MV-4-11 (cell line): ENCODE measurements at regions not wholly inside any gene's neighbourhood (a gene's known extent, or its start where the extent isn't known, plus 50 kb on each side); places are given as distances from the start of the nearest gene placed in this dataset.
"Not testable (repeated sequence)": the region's sequence is repeated elsewhere in the genome, so short reads cannot be mapped to it uniquely, and the experiment has no call there.

Source experiments
- DNase-seq: peaks from one replicate; lab custom pipeline; 2025; lab: John Stamatoyannopoulos, UW

DNA sequence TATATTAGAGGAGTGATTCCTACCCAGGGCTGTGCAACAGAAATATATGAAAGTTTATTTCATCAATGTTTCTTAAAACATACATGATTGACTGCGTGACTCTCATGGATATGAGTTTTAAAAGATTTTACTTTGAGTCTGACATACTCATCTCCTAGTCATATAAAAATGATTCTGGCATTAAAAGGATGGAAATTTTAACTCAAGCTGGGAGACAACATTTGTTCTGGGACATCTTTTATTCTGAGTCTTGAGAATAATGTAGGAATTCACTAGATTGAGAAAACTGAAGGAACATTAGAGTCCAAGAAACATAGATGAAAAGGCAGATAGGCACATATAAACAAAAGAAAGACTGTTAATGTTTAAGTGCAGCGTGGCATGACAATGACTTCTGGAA lies 649.6 kb downstream of the SPRY1 start:
- DNase-seq, result no peak

DNA sequence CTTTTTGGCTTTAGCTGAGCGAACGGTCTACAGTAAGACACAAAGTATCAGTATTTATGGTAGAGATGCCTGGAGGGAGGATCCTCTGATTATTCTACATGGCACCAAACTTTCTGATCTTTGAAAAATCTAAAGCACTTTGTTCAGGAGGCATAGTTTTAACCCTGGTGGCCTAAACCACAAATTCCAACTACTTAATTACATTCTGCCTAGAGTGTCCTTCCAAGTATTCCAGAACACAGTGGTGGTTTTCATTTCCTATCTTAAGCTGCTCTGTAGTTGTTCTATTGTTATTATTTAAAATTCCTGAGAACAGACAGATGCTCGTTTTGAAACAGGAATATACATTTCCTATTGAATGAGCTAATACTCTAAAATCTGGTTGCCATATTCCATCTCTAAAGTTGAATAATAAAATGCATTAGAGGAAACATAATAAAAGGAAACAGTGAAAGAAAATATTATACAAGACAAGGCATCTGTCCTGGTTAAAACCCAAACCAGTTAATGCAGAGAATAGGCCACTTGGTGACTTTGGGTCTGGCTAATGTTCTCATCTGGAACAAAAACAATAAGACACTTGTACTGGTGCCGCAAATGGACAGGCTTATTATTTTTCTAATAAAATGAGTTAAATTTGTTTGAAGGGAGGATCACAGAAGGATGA lies 657.4 kb downstream of the SPRY1 start:
- DNase-seq, result no peak

DNA sequence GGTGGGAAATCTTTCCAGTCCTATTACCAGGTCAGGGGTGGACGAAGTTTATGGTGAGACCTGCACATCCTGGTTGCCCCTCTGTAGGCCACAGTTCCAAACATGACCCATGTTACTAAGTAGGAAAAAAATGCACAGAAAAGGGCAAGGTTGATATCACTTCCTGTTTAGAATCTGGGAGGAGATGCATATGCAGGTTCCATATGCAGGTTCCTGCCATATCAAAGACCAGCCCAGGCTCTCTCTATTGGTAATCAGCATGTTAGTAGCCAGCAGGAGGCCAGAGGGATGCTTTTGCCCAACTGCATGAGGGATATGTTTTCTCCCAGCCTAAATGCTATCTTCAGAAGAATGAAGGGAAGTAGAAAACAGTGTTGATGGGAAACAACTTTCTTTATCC lies 657.2 kb downstream of the ANKRD50 start:
- DNase-seq, result no peak

DNA sequence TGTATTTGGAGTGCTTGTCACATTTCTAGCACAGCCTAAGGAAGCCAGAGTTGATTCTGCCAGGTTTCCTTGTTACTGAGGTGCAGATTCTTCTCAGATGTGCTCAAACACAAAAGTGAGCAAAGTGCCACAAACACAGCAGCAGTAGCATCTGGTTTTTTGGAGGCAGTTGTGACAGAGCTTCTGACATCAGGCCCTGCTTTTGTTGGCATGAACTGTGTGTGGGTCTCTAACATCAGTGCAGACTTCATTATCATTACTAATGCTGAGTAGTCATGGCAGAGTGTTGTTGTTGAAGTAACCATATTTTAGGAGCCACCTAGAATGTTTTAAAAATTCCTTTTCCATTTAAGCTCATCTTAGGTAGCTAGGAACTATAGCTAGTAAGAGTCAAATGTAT lies 656.6 kb downstream of the ANKRD50 start:
- no peak for DNase-seq

DNA sequence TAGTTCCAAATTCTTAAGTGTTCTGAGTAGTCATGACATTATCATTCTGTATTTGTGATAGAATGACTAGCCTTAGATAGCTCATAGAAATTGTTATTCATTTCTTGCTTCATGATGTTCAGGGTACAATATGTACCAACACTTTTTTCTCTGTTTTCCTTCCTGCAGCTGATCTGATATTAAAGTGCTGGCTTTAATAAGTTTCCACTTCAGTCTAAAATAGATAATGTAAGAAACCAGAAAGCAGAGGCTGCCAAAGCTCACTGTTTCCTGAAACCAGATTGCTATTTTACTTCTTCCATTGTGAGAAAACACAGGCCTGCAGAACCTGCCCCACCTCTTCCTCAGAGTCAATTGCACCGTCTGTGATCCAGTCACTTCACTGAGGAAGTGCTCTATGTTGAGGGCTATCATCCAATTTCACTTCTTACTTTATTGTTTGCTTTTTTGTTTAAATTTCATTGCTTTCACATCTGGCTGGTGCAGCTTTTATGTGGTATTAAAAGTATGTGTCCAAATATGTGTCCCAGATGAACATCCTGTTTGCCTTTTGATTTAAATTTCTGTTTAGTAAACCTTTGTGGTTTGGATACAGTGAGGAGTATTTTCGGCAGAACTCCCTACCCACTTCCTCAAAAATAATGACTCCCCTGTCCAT lies 652.1 kb downstream of the ANKRD50 start:
- peak; percentile 78 for DNase-seq

DNA sequence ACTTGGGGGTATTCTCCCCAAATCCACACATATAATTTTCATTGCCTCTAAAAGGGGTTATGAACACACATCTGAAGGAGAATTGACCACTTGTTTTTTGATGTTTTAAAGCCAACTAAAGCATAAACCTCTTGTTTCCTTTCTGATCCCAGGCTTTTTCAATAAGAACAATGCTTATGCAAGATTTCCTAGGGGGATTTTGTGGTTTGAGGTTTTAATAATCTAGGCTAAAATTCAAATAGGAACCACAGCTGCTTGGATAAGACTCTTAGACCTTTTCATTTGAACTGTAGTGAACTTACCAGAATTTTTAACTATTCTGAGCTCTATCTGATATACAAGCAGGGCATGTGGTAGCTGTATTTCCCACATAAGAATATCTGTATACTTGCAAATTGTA lies 651.1 kb downstream of the ANKRD50 start:
- DNase-seq, result no peak

DNA sequence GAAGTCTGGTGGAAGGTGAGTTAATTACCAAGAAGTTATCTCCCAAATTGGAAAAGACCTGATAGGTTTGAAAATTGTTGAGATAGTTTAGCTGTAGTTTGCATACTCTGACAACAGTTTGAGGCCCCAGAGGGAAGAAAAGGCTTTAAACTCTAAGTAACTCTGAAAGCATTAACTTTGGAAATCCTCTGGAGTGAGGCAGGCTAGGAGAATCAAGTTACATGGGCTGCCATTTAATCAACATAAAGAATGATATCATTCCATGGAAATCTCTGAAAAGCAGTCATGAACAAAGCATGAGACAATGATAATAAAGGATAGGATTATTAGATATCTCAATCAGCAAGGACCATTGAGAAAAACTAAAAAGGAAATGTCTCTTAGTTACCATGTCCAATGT lies 647.1 kb downstream of the ANKRD50 start:
- DNase-seq, result no peak

DNA sequence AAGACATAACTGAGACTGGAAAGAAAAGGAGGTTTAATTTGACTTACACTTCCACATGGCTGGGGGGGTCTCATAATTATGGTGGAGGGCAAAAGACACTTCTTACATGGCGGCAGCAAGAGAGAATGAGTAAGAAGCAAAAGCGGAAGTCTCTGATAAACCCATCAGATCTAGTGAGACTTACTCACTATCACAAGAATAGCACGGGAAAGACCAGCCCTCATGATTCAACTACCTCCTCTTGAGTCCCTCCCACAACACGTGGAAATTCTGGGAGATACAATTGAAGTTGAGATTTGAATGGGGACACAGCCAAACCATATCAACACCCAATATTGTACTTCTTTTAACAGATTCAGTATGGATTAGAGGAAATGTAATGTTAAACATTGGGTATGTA lies 646.6 kb downstream of the ANKRD50 start:
- peak; percentile 69 for DNase-seq

DNA sequence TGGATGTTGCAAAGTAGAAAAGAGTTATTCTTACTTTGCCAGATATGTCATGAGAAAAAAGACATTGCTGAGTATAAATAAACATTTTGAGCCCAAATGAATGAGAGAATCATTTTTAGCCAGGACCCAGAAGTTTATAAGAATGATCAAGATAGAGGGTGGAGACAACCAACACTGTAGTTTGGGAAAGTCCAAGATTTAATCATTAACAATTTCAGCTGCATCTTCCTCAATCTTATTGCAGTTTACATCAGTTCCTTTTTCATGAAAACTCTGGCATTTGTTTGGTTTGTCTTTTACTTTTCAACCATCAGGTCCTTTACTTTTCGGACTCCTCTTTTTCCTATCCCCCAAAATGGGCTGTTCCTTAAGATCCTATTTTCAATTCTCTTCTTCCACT lies 645.9 kb downstream of the ANKRD50 start:
- DNase-seq, result no peak

DNA sequence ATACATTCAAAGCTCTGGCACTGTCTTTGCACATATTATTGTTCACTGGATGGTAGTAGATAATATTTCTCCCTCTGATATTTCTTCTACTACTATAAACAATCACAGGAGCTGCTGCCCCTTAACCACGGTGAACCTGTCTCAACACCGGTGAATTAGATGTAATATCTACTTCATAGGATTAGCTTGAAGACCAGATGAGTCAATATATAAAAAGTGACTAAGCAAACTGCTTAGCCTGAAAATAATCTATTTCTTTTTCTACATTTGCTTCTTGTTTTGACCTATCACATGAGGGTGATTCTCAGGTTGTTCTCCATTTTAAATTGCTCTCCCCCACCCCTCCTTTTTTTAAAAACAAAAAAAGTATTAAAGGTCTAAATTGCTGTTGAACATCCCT lies 645.5 kb downstream of the ANKRD50 start:
- no peak for DNase-seq

DNA sequence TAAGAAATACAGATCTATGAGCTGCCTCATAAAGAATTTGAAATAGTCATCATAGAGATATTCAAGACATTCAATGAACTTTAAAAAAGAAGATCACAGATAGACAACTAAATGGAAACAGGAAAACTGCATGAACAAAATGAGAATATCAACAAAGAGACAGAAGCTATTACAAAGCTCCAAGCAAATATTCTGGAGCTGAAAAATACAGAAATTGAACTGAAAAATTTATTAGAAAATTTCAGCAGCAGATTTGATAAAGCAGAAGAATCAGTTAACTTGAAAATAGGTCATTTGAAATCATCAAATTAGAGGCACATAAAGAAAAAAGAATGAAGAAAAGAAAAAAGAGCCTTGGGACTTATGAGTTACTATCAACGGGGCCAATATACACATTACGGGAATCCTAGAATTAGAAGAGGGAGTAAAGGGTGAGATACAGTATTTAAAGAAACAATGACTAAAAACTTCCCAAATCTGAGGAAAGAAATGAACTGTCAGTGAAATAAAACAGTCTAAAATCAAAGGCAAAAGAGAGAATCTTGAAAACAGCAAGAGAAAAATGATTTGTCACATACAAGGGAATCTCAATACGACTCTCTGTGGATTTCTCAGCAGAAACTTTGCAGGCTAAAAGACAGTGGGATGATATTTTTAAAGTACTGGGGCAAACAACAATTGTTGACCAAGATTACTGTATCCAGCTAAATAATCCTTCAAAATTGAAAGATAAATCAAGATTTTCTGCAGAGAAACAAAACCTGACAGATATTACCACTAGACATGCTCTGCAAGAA lies 641.6 kb downstream of the ANKRD50 start:
- peak; percentile 4 for DNase-seq

DNA sequence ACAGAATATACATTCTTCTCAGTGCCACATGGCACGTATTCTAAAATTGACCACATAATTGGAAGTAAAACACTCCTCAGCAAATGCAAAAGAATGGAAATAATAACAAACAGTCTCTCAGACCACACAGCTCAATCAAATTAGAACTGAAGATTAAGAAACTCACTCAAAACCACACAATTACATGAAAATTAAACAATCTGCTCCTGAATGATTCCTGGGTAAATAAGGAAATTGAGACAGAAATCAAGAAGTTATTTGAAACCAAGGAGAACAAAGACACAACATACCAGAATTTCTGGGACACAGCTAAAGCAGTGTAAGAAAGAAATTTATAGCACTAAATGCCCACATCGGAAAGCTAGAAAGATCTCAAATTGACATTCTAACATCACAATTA lies 637.3 kb downstream of the ANKRD50 start:
- DNase-seq, result not testable (repeated sequence)

DNA sequence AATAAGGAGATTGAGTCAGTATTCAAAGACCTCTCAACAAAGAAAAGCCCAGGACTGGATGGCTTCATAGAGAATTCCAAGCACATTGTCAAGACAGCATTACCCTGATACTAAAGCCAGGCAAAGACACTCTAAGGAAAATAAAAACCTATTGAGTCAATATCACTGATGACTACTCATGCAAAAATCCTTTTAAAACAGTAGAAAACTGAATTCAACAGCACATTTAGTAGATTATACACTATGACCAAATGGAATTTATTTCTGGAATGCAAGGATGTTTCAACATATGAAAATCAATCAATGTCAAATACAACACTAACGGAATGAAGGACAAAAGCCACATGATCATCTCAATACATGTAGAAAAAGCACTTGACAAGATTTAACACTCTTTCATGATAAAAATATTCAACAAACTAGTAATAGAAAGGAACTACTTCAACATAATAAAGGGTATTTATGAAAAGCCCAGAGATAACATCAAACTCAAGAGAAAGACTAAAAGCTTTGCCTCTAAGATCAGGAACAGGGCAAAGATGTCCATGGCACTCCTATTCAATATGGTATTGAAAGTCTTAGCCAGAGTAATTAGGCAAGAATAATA lies 633.3 kb downstream of the ANKRD50 start:
- DNase-seq, result no peak

DNA sequence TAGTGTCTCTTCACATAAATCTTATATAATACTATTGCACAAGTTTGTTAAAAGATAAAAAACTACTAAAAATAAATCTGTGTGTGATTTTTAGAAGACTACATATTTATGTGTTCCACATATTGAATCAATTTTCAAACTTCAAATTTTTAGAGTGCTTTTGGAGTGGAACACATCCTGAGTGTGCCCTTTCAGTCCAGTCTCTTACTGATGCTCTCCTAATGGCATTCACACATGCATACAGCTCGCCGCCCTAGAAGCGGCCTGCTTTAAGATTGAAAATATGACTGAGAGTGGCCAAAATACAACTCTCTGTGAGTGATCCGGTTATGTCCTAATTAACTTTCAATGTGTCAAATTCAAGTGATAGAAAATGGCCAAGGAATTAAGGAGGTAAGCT lies 628.8 kb downstream of the ANKRD50 start:
- no peak for DNase-seq

DNA sequence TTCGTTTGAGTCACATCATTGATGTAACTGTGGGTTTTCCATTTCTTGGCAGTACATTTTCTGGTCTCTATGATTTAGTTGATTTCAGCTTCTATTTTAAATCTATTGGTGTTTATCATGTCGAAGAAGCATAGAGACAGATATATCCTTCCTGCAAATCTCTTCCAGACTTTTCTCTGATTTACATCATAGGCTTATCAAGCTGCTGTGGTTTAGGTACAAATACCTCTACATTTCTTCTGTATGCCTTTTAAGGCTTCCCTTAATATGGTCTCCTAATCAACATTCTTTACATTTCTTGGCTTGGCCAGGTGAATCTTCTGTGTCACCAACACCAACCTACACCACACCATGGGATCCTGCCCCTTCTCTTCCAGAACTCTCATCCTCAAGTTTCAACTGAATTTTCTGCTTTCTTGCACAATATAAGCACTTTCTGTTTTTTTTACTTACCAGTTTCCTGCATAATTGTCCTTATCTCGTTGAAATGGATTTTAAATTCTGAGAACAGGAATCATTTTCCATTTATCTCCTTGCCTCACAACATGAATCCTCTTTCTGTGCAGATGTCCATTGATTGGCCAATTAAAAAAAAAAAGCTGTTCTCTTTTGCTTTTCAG lies 626.9 kb downstream of the ANKRD50 start:
- DNase-seq, result peak; percentile 69

DNA sequence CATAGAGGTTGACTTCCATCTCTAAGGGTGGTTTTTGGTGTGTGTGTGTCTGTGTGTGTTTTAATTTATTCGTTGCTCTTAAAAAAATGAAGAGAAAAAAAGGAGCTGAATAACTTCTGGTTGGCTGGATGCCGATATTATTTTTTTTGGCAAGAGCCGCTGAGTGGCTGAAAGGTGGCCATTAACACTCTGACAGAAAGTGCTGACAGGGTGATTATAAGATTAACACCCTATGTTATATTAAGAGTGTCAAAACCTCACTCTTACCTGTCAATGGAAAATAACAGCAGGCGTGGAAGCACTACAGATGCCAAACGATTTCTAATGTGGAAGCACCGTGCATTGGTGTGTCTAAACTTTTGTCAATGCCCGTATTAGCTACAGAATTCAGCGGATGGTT lies 622.5 kb downstream of the ANKRD50 start:
- DNase-seq, result no peak

DNA sequence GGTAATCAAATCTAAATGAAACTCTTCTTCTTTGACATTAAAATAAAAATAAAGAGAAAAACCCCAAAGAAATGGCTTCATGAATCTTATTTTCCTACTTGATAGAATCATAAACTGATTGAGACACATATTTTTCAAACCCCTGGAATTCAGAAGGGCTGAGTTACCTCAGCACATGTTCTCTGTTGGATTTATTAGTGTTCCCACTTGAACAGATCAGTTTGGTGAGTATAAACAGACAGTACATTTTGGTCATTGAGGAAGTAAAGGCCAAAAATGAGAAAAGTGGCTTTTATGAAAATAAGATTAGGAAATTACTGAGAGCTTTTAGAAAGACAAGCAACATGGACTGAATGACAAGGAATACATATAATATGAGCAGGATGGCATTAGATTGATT lies 620.4 kb downstream of the ANKRD50 start:
- DNase-seq, result no peak

DNA sequence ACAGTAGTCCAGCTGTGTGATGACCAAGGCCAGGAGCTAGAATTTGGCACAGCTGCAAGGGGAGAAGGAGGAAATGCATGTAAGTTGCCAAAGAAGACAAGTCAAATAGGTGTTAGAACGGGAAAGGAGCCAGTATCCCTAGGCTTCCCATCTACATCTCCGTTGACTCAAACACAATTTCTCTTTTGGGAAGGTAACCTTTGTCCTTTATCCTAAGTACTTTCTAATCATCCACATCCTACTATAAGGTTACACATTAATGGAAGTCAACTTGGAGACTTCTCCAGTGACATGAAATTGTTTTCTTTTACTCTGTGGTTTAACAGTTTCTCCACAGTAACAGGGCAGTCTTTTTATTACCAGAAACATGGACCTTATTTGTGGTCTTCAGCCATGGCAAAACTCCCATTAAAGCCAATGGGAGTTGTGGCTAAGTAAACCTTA lies 620.0 kb downstream of the ANKRD50 start:
- DNase-seq, result no peak

DNA sequence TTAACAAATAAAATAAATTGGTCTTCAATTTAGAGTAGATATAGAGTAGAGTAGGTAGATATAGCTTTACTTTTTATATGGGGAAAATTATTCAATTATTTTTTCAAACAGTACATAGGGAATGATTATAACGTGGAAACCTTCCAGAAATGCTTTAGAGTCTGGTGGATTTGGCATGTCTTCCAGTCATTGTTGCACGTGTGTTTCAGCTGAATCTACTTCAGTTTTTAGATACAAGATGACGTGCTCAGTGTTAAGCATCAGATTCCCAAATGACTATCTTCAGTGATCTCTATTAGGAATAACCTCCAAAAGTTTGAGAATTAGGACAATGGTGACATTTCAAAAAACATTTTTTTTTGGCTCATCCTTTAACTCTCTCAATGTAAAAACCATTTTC lies 616.9 kb downstream of the ANKRD50 start:
- no peak for DNase-seq

DNA sequence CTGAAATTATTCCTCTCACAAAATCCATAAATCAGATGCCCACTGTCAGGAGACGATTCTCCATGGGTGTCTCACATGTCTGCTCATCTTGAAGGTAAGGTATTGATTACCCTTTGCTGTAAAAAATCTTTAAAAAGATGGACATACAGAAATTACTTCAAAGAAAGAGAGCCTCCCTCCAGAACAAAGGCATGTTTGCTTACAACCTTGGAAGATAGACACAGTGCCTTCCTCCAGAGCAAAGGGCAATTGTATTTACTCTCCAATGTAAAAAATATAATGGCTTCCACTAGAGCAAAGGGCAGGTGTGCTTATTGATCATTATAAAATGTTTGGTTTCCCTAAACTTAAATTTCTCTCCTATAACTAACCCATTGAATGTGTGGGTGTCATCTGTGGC lies 616.2 kb downstream of the ANKRD50 start:
- no peak for DNase-seq

DNA sequence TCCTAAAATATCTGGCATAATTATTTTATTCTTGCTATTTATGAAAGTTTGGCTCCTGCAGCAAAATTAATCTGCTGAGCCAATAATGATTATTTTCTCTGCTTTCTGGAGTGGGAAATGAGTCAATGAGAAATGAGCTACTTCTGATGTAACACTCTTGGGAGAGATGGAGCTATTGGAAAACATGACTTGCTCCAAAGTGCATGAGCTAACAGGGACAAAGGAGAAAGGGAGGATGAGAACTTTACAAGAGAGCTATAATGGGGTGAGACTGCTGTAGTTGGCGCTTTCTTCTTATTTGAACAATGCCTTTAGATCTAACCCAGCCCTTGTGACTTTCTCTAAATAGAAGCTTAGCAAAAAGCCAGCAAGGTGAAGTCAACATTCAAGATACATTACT lies 615.1 kb downstream of the ANKRD50 start:
- DNase-seq, result no peak

DNA sequence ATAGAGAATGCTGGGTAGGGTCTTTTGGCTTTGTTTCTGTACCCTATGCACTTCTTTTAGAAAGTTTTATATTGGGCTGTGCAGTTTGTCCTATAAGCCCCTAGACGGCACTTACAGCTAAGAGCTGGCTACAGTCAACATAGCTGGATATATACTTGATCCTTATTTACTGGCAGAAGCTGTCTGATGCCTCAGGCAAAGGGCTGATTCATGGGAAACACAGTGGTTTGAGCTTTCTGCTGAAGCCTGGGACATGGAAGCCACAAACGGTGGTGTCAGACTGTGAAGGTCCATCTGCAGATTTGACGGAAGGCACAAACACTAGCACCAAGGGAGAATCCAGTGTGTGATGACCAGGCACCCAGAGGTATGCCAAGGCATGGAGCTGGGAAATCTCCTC lies 608.4 kb downstream of the ANKRD50 start:
- DNase-seq, result no peak
